Activated T-cell treated with anti-CD3 and anti-CD28 coated beads, Interleukin-2, amount 50 U/mL, for 72 hours (primary cell): ENCODE measurements at regions not wholly inside any gene's neighbourhood (a gene's known extent, or its start where the extent isn't known, plus 50 kb on each side); places are given as distances from the start of the nearest gene placed in this dataset.
"Not testable (repeated sequence)": the region's sequence is repeated elsewhere in the genome, so short reads cannot be mapped to it uniquely, and the experiment has no call there.

ENCODE experiments used
- ATAC-seq, 2 donors: fragments of 150-1000 bp; cut with Tn5 transposase; replicated peaks in 1 of 2; 2 replicates each; pipeline ENCODE4 v1.10.0; 2021; ENCODE audit warnings: moderate library complexity in 2 of 2, mild to moderate bottlenecking in 1 of 2
- DNase-seq, 2 donors: peaks; one replicate each; pipeline ENCODE4 v3.0.0; 2021 to 2022; ENCODE audit warnings: mixed read lengths in 1 of 2
- H3K27ac Mint-ChIP-seq: one replicate; pipeline ENCODE4 v1.8.0; 2022; ENCODE audit warnings: mild to moderate bottlenecking, moderate library complexity, mixed read lengths
- H3K27me3 Mint-ChIP-seq: one replicate; pipeline ENCODE4 v1.8.0; 2022; ENCODE audit warnings: low read depth, mixed read lengths
- H3K36me3 Mint-ChIP-seq, 2 donors: one replicate each; pipeline ENCODE4 v1.8.0; 2022; ENCODE audit warnings: mixed read lengths in 2 of 2, mild to moderate bottlenecking in 1 of 2; ENCODE audit not compliant: insufficient read depth in 2 of 2
- H3K4me1 Mint-ChIP-seq: one replicate; pipeline ENCODE4 v1.8.0; 2022; ENCODE audit warnings: low read depth, mixed read lengths
- H3K4me3 Mint-ChIP-seq, 2 donors: one replicate each; pipeline ENCODE4 v1.8.0; 2022; ENCODE audit warnings: mild to moderate bottlenecking in 2 of 2, mixed read lengths in 2 of 2, moderate library complexity in 2 of 2
- H3K9me3 Mint-ChIP-seq, 2 donors: one replicate each; pipeline ENCODE4 v1.8.0; 2022; ENCODE audit warnings: mixed read lengths in 2 of 2

DNA sequence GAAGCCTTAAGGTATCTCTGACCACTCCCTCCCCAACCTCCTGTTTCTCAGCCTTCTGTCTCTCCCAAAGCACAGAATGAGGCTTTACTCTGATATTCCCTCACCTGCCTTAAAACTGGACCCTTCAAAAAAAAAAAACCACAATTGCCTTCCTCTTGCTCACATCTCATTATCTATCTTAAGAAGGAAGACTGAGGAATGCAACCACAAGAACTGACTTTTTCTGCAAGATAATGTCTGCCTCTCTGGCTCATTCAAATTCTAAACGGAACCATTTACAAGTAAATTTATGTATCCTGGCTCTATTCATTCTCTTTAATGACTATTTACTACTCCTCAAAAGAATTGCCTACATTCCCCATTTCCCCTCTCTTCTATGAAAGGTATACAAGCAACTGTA, 545.5 kb upstream of the HTR2C start:
- DNase-seq (no peak), ATAC-seq (no peak)
- no peak overlapping the region for H3K27ac Mint-ChIP-seq
- no peak overlapping the region for H3K4me3 Mint-ChIP-seq
- peaks cover 6 to 7% of the 10 kb centered on the region in 2 donors for H3K9me3 Mint-ChIP-seq
- peaks cover 19% of the 10 kb centered on the region for H3K27me3 Mint-ChIP-seq
- H3K4me1 Mint-ChIP-seq, result no peaks in the 10 kb centered on the region
- H3K36me3 Mint-ChIP-seq, result no peaks in the 10 kb centered on the region

DNA sequence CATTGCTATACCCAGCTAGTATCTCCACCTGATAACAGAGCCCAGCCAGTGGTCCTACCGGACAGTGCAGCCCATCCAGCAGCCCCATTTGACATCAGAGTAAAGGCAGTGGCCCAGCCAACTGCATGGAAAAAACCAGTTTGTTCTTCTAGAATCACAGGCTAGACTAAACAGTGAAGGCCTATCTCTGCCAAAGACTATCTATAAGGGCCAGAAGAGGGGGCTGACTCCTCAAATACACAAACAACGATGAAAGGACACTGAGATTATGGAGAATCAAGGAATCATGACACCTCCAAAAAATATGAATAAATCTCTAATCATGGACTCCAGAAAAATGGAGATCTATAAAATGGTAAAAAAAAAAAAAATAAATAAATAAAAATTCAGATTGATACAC, 546.4 kb upstream of the HTR2C start:
- Mint-ChIP-seq H3K4me3 (no peak overlapping the region), H3K4me1 (no peaks in the 10 kb centered on the region), H3K27me3 (peaks cover 19% of the 10 kb centered on the region), H3K27ac (no peak overlapping the region), H3K9me3 (peaks cover 6 to 7% of the 10 kb centered on the region in 2 donors), H3K36me3 (no peaks in the 10 kb centered on the region)
- no peak for DNase-seq
- no peak for ATAC-seq

DNA sequence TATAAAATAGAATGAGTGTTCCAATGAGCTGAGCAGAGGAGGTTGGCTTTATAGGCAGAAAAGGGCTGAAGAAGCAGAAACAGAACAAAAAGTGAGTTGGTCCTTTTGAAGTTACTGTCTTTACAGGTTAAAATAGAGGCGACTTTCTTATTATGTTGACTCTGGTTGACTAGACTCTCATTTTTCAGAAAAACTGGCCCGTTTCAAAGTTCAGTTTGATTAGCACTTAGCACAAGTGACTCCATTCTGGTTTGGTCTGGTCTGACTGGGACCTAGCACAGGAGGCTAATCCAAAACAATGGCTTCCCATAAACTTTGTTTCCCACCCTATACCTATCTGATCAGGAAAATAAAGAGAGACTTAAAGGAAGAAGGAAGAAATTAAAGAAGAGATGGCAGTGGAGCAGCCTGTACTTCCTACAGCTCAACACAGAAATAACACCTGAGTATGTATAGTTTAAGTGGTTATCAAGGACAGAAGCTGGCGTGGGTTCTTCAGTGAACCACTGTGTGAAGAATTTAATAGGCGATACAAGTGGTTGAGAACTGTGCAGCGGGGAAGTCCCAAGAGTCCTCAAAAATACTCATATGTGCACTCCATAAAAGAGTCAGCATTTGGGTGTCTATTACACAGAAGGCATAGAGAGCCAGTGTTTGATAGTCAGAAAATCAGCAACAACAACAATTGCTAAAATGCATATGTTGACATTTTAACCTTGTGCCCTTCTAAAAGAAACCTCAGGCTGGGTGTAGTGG, 554.8 kb upstream of the HTR2C start:
- no peaks in the 10 kb centered on the region for H3K36me3 Mint-ChIP-seq
- ATAC-seq (no peak), DNase-seq (no peak)
- no peak overlapping the region for H3K27ac Mint-ChIP-seq
- H3K27me3 Mint-ChIP-seq, result peaks cover 11% of the 10 kb centered on the region
- no peaks in the 10 kb centered on the region for H3K4me1 Mint-ChIP-seq
- H3K4me3 Mint-ChIP-seq, result no peak overlapping the region
- H3K9me3 Mint-ChIP-seq, result peaks cover 0 to 4% of the 10 kb centered on the region in 2 donors

DNA sequence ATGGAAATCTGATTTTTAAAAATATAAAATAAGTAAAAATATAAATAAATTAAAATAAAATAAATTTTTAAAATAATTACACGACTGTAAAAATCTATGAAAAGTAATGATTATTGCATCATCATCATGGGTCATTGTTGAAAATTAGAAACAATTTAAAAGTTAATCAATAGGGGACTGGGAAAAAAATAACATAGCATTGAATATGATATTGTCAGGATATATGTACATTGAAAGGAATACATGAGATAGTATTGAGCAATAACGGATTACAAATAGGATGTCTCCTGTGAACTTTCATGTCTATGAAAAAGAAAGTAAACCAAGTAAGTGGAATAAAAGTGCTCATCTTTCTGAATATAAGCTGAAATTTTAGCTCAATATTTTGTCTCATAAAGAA, 566.8 kb upstream of the HTR2C start:
- no peak overlapping the region for H3K27ac Mint-ChIP-seq
- no peaks in the 10 kb centered on the region for H3K4me1 Mint-ChIP-seq
- peaks cover 0 to 3% of the 10 kb centered on the region in 2 donors for H3K9me3 Mint-ChIP-seq
- ATAC-seq (no peak), DNase-seq (no peak)
- H3K36me3 Mint-ChIP-seq, result peaks cover 0 to 3% of the 10 kb centered on the region in 2 donors
- H3K4me3 Mint-ChIP-seq, result no peak overlapping the region
- H3K27me3 Mint-ChIP-seq, result peaks cover 6% of the 10 kb centered on the region

DNA sequence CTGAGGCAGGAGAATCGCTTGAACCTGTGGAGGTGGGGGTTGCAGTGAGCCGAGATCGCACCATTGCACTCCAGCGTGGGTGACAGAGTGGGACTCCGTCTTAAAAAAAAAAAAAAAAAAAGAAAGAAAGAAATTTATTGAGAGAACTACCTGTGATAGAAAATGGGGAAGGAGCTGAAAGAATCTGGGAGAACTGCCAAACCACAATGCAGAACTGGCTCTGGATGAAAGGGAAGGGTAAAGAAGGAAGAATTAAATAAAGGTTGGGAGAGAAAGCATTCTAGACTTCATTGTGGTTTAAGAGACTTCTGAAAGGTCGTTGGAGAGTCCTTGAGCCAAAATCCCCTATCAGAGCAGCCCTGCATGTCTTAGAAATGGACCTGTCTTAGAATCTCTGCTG, 567.9 kb upstream of the HTR2C start:
- no peak for DNase-seq
- H3K27ac Mint-ChIP-seq, result no peak overlapping the region
- no peak for ATAC-seq
- H3K9me3 Mint-ChIP-seq, result peaks cover 0 to 5% of the 10 kb centered on the region in 2 donors
- H3K36me3 Mint-ChIP-seq, result peaks cover 0 to 3% of the 10 kb centered on the region in 2 donors
- H3K4me3 Mint-ChIP-seq, result no peak overlapping the region
- peaks cover 6% of the 10 kb centered on the region for H3K27me3 Mint-ChIP-seq
- no peaks in the 10 kb centered on the region for H3K4me1 Mint-ChIP-seq

DNA sequence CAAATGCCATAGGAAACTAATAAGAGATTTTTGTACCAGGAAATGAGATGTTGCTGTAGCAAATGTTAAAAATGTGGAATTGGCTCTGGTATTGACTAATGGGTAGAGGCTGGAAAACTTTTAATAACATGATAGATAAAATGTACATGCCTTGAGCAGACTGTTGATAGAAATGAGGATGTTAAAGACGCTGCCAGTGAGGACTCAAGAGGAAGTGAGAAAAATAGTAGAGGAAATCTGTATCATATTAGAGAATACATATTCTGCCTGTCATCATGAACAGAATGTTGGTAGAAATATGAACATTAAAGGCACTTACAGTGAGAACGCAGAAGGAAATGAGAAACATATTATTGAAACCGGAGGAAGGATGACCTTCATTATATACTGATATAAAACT, 577.2 kb upstream of the HTR2C start:
- peaks cover 3 to 10% of the 10 kb centered on the region in 2 donors for H3K9me3 Mint-ChIP-seq
- H3K27ac Mint-ChIP-seq, result no peak overlapping the region
- H3K4me1 Mint-ChIP-seq, result no peaks in the 10 kb centered on the region
- H3K36me3 Mint-ChIP-seq, result no peaks in the 10 kb centered on the region
- H3K27me3 Mint-ChIP-seq, result peaks cover 13% of the 10 kb centered on the region
- no peak overlapping the region for H3K4me3 Mint-ChIP-seq
- ATAC-seq, result no peak
- no peak for DNase-seq

DNA sequence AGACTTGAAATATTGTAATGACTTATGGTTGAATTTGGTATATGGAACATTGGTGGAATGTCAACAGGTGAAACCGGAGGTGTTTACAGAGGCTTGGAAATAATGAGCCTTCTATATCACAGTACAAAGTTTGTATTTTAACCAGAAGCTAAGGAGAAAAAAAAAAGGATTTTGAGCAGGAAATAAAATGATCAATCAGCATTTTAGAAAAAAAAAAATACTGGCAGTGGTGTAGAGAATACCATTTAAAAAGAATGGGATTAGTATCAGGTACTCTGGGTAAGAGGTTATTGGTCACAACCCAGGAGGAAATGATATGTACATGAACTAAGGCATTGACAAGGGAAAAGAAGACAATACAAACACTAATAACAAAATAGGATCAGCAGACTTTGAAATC, 587.1 kb upstream of the HTR2C start:
- Mint-ChIP-seq H3K36me3 (no peaks in the 10 kb centered on the region), H3K9me3 (peaks cover 5 to 11% of the 10 kb centered on the region in 2 donors)

DNA sequence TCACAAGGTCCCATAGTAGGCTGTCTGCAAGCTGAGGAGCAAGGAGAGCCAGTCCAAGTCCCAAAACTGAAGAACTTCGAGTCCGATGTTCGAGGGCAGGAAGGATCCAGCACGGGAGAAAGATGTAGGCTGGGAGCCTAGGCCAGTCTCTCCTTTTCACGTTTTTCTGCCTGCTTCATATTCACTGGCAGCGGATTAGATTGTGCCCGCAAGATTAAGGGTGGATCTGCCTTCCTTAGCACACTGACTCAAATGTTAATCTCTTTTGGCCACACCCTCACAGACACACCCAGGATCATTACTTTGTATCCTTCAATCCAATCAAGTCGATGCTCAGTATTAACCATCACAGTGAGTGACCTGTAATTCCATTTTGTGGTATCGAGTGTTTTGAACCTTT, 592.2 kb upstream of the HTR2C start:
- H3K27ac Mint-ChIP-seq, H3K4me1 Mint-ChIP-seq, ATAC-seq, DNase-seq, H3K4me3 Mint-ChIP-seq, H3K9me3 Mint-ChIP-seq, H3K27me3 Mint-ChIP-seq, H3K36me3 Mint-ChIP-seq: not testable (repeated sequence)

More for the DNA sequence above, 587.1 kb upstream of the HTR2C start:
- H3K4me1 Mint-ChIP-seq, result no peaks in the 10 kb centered on the region
- no peak overlapping the region for H3K4me3 Mint-ChIP-seq
- no peak overlapping the region for H3K27ac Mint-ChIP-seq
- no peak for DNase-seq
- H3K27me3 Mint-ChIP-seq, result no peaks in the 10 kb centered on the region
- no peak for ATAC-seq

DNA sequence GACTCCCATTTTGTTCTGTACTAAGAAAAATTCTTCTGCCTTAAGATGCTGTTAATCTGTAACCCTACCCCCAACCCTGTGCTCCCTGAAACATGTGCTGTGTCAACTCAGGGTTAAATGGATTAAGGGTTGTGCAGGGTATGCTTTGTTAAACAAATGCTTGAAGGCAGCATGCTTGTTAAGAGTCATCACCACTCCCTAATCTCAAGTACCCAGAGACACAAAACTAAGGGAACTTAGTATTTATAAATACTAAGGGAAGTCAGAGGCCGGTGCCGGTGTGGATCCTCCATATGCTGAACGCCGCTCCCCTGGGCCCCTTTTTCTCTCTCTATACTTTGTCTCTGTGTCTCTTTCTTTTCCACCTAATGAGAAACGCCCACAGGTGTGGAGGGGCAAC, 593.2 kb upstream of the HTR2C start:
- ATAC-seq, DNase-seq, H3K9me3 Mint-ChIP-seq, H3K27me3 Mint-ChIP-seq, H3K27ac Mint-ChIP-seq, H3K4me1 Mint-ChIP-seq, H3K4me3 Mint-ChIP-seq, H3K36me3 Mint-ChIP-seq: not testable (repeated sequence)

DNA sequence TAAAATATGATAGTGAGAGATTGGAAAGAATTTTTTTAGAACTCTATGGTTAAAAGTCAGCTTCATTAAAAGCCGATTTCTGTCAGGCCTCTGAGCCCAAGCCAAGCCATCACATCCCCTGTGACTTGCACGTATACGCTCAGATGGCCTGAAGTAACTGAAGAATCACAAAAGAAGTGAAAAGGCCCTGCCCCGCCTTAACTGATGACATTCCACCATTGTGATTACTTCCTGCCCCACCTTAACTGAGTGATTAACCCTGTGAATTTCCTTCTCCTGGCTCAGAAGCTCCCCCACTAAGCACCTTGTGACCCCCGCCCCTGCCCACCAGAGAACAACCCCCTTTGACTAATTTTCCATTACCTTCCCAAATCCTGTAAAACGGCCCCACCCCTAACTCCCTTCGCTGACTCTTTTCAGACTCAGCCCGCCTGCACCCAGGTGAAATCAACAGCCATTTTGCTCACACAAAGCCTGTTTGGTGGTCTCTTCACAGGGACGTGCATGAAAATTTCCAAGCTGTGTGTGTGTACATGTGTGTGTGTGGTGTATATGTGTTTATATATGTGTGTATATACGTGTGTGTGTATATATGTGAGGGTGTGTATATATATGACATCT, 595.5 kb upstream of the HTR2C start:
- H3K27ac Mint-ChIP-seq, H3K4me1 Mint-ChIP-seq, ATAC-seq, H3K9me3 Mint-ChIP-seq, H3K4me3 Mint-ChIP-seq, H3K36me3 Mint-ChIP-seq, H3K27me3 Mint-ChIP-seq, DNase-seq: not testable (repeated sequence)

DNA sequence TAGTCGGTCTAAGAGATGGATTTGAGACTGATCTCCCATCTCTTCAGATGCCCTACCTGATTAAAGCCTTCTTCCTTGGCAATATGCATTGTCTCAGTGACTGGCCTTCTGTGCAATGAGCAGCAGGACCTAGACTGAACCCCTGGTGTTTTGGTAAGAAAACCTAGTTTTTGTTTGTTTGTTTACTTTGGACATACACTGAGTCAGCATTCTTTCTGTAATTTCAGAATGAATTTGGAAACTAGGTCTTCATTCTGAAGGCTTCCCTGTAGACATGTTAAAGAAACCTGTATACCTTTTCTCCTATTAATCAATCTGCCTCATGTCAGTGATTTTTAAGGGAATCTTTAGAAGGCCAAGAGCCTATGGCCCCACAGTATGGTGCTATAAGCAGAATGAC, 597.5 kb upstream of the HTR2C start:
- ATAC-seq (no peak), DNase-seq (no peak)
- Mint-ChIP-seq H3K27me3 (peaks cover 6% of the 10 kb centered on the region), H3K9me3 (peaks cover 0 to 2% of the 10 kb centered on the region in 2 donors), H3K4me3 (no peak overlapping the region), H3K36me3 (no peaks in the 10 kb centered on the region), H3K4me1 (no peaks in the 10 kb centered on the region), H3K27ac (no peak overlapping the region)

DNA sequence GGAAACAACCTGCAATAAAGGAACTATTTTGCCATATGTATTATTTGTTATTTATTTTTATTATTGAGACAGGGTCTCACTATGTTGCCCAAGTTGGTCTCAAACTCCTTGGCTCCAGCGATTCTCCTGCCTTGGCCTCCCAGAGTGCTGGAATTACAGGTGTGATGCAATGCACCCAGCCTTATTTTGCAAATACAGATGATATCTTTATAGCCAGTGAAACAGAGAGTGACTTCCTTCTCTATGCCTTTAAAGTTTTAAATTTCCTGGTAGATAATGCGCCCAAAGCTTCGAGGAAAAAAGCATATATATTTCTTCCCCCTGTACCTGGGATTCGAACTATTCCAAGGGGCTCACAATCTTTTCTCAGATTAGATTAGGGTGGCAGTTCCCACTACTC, 601.1 kb upstream of the HTR2C start:
- H3K9me3 Mint-ChIP-seq, result peaks cover 0 to 2% of the 10 kb centered on the region in 2 donors
- no peaks in the 10 kb centered on the region for H3K36me3 Mint-ChIP-seq
- DNase-seq (no peak), ATAC-seq (no peak)
- H3K4me3 Mint-ChIP-seq, result no peak overlapping the region
- no peaks in the 10 kb centered on the region for H3K4me1 Mint-ChIP-seq
- H3K27ac Mint-ChIP-seq, result no peak overlapping the region
- H3K27me3 Mint-ChIP-seq, result no peaks in the 10 kb centered on the region

DNA sequence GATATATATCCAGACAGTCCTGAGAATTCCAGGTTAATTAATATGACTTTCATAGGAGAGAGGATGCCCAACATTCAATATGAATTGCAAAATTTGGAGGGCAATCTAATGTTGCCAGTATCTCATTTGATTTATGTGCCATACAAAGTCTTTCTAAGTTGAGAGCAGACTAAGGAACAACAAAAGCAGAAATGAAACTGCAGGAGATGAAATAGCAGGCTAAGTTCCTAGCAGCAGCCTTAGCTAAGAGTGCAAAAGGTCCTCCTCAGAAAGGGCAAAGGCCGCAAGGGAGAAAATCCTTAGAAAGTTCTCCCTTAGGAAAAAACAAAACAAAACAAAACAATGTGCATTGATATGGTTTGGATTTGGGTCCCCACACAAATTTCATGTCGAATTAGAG, 602.9 kb upstream of the HTR2C start:
- Mint-ChIP-seq H3K4me1 (no peaks in the 10 kb centered on the region), H3K27me3 (no peaks in the 10 kb centered on the region), H3K27ac (no peak overlapping the region), H3K9me3 (peaks cover 0 to 2% of the 10 kb centered on the region in 2 donors), H3K36me3 (no peaks in the 10 kb centered on the region), H3K4me3 (no peak overlapping the region)
- DNase-seq (no peak), ATAC-seq (no peak)

DNA sequence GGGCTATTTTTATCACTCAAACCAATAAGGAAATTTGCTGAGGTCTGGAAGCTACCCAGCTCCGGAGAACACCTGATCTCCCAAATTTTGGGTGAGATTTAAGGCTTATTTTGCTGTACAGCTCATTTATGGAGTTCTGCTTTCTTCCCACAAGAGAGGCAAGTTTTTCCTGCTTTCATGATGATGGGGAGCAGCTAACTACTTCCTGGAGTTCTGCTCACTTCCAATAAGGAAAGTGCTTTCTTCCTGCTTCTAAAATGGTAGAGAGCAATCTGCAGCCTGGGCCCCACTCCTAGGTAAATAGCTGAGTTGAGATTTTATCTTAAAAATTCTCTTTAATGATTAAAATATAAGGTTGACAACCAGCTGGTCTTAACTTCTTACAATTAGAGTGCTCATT, 606.0 kb upstream of the HTR2C start:
- Mint-ChIP-seq H3K9me3 (peaks cover 0 to 2% of the 10 kb centered on the region in 2 donors), H3K27ac (no peak overlapping the region), H3K4me1 (no peaks in the 10 kb centered on the region), H3K27me3 (peaks cover 4% of the 10 kb centered on the region), H3K36me3 (no peaks in the 10 kb centered on the region), H3K4me3 (no peak overlapping the region)
- no peak for DNase-seq
- ATAC-seq, result no peak
